Endothelial cell of umbilical vein (primary cell): ENCODE measurements at regions not wholly inside any gene's neighbourhood (a gene's known extent, or its start where the extent isn't known, plus 50 kb on each side); places are given as distances from the start of the nearest gene placed in this dataset.

Experiments
- BruUV-seq: library from RNA; stranded (reverse); fragments of 400-500 nt; replicated peaks from 2 replicates; lab custom pipeline; 2021; lab: Mats Ljungman, UMichigan
- CTCF ChIA-PET: fragments of 300-600, 350-600 bp; sonication (Branson Sonifier 250); formaldehyde crosslinking; loops from one replicate; lab custom pipeline; 2021; ENCODE audit warnings: antibody characterized with exemption, inconsistent platforms; lab: Charles Lee
- POLR2A ChIA-PET: fragments of 300-600, 350-600 bp; sonication (Branson Sonifier 250); formaldehyde crosslinking; loops from one replicate; lab custom pipeline; 2021; ENCODE audit warnings: antibody characterized with exemption, inconsistent platforms; lab: Charles Lee
- DNase-seq: peaks from one replicate; pipeline ENCODE4 v3.0.0-alpha.2; 2011; ENCODE audit warnings: low read depth, low spot score
- FAIRE-seq: peaks from 2 replicates; lab custom pipeline; 2011; peaks lifted over from hg19 to GRCh38; lab: Jason Lieb, UNC
- H2AFZ ChIP-seq: 2 replicates; pipeline ENCODE4 v1.6.0; 2012; ENCODE audit warnings: low read depth, low read length, control low read depth, inconsistent platforms
- H3K27ac ChIP-seq: 2 replicates; pipeline ENCODE4 v1.5.1; 2011; ENCODE audit warnings: low read depth, mild to moderate bottlenecking, control low read depth, low read length, moderate library complexity; ENCODE audit not compliant: insufficient read depth
- H3K27me3 ChIP-seq, 2 experiments: 2 replicates each; pipeline versions ENCODE4 v1.6.0 to v1.6.1; 2011; ENCODE audit warnings: low read length in 2 of 2, mixed read lengths in 1 of 2; ENCODE audit not compliant: control insufficient read depth in 2 of 2, insufficient read depth in 2 of 2
- H3K36me3 ChIP-seq, 2 experiments: 2 replicates in 1 of 2; 3 replicates in 1 of 2; pipeline ENCODE4 v1.5.1; 2011; ENCODE audit warnings: low read length in 2 of 2, mild to moderate bottlenecking in 1 of 2, moderate library complexity in 1 of 2; ENCODE audit not compliant: control insufficient read depth in 2 of 2, insufficient read depth in 2 of 2; ENCODE audit errors: extremely low read depth in 1 of 2
- H3K4me1 ChIP-seq: 3 replicates; pipeline ENCODE4 v1.5.1; 2011; ENCODE audit warnings: mild to moderate bottlenecking, low read length; ENCODE audit not compliant: control insufficient read depth, insufficient read depth; ENCODE audit errors: extremely low read depth
- H3K4me2 ChIP-seq: 2 replicates; pipeline ENCODE4 v1.6.1; 2011; ENCODE audit warnings: low read length, control low read depth, mixed read lengths; ENCODE audit not compliant: insufficient read depth
- H3K4me3 ChIP-seq, 3 experiments: fragments of 200-600 bp in 1 of 3; sonication (generic), shearing (Covaris generic) in 1 of 3; replicated peaks in 1 of 3; 2 replicates each; pipeline ENCODE4 v1.5.1; 2011 to 2016; ENCODE audit warnings: control low read depth in 3 of 3, low read length in 3 of 3, mild to moderate bottlenecking in 2 of 3, inconsistent platforms in 1 of 3, low read depth in 1 of 3, moderate library complexity in 1 of 3; ENCODE audit not compliant: insufficient read depth in 1 of 3
- H3K79me2 ChIP-seq: 2 replicates; pipeline ENCODE4 v1.6.0; 2012; ENCODE audit warnings: low read length, inconsistent platforms; ENCODE audit not compliant: control insufficient read depth, insufficient read depth
- H3K9ac ChIP-seq: replicated peaks from 2 replicates; pipeline ENCODE3; 2011; ENCODE audit warnings: low read length, control low read depth; ENCODE audit not compliant: insufficient read depth; ENCODE audit errors: extremely low read depth
- H3K9me1 ChIP-seq: replicated peaks from 3 replicates; pipeline ENCODE4 v1.6.0; 2011; ENCODE audit warnings: mild to moderate bottlenecking, low read length; ENCODE audit not compliant: control insufficient read depth, insufficient read depth; ENCODE audit errors: extremely low read depth
- H3K9me3 ChIP-seq: replicated peaks from 2 replicates; pipeline ENCODE4 v1.5.1; 2012; ENCODE audit warnings: low read length, inconsistent platforms; ENCODE audit not compliant: control insufficient read depth, insufficient read depth
- H4K20me1 ChIP-seq: replicated peaks from 2 replicates; pipeline ENCODE3; 2011; ENCODE audit warnings: mild to moderate bottlenecking, low read length; ENCODE audit not compliant: control insufficient read depth, insufficient read depth; ENCODE audit errors: extremely low read depth
- EZH2 ChIP-seq: IDR thresholded peaks from 2 replicates; pipeline ENCODE4 v1.6.1; 2012; ENCODE audit warnings: borderline replicate concordance, low read depth, mild to moderate bottlenecking, moderate library complexity, low read length, inconsistent platforms; ENCODE audit not compliant: severe bottlenecking
- FOS ChIP-seq: IDR thresholded peaks from 2 replicates; pipeline ENCODE4 v1.6.1; 2011; ENCODE audit warnings: mild to moderate bottlenecking, low read length, moderate library complexity, borderline replicate concordance; ENCODE audit not compliant: insufficient read depth
- GATA2 ChIP-seq: IDR thresholded peaks from 2 replicates; pipeline ENCODE4 v1.7.0; 2011; ENCODE audit warnings: low read depth, mild to moderate bottlenecking, moderate library complexity, mixed read lengths, low read length; ENCODE audit not compliant: insufficient read length, insufficient read depth
- JUN ChIP-seq: IDR thresholded peaks from 2 replicates; pipeline ENCODE4 v1.6.1; 2011; ENCODE audit warnings: borderline replicate concordance, low read depth; ENCODE audit not compliant: insufficient read length, insufficient read depth
- MYC ChIP-seq: IDR thresholded peaks from one replicate; pipeline ENCODE4 v1.6.1; 2011; ENCODE audit warnings: mild to moderate bottlenecking, low read depth, low read length
- POLR2A ChIP-seq: IDR thresholded peaks from 2 replicates; pipeline ENCODE4 v1.6.1; 2012; ENCODE audit warnings: low read depth, mild to moderate bottlenecking, control low read depth, low read length
- POLR2AphosphoS5 ChIP-seq: IDR thresholded peaks from 2 replicates; pipeline ENCODE4 v1.6.1; 2012; ENCODE audit warnings: low read depth, mild to moderate bottlenecking, control low read depth, low read length, moderate library complexity; ENCODE audit not compliant: insufficient read depth
- dilution Hi-C: fragments of 300-500 bp; cut with MboI; formaldehyde crosslinking; loops from one replicate; pipeline ENCODE4 v1.15.0; 2019; ENCODE audit warnings: low sequenced_read_pairs; ENCODE audit not compliant: extremely low pct_ligation_motif_present
- intact Hi-C: fragments of 100-400 bp; cut with micrococcal nuclease; formaldehyde crosslinking; loops from one replicate; pipeline ENCODE4 v1.10.0; 2022
- TF ChIP-seq, protein P1 (sequence below): IDR thresholded peaks from 2 replicates; pipeline ENCODE4 v1.6.1; 2011; ENCODE audit not compliant: insufficient read depth, insufficient read length
- TF ChIP-seq, protein P2 (sequence below), 2 donors: IDR thresholded peaks; 1 replicate in 1 of 2; 2 replicates in 1 of 2; pipeline ENCODE4 v1.5.1; 2011; ENCODE audit warnings: low read length in 2 of 2, mild to moderate bottlenecking in 2 of 2, moderate library complexity in 2 of 2, control low read depth in 1 of 2, inconsistent platforms in 1 of 2, low read depth in 1 of 2; ENCODE audit not compliant: insufficient read depth in 1 of 2; ENCODE audit errors: extremely low read depth in 1 of 2

DNA sequence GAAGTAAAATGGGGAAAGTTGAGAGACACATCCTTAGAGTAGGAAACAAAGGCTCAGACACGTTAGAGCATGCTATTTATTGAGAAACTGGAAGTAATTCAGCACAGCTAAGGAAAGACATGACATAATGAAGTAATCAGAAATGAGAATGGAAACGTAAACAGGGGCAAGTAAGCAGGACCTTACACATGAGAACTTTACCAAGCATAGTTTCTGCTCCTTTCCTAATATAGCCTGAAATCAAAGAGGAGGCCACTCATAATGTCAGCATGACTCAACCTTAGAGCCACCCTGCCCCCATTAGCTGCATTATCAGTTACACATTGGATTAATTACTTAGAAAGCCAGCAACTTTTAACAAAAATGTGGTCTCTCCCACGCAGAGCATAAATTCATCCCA is 558.3 kb upstream of the GRIA3 start:
- FAIRE-seq: no peak
- no peak overlapping the region for H2AFZ ChIP-seq

More for the DNA sequence above, 558.3 kb upstream of the GRIA3 start:
- ChIA-PET CTCF (no interaction called here), POLR2A (no interaction called here)
- H3K4me3 ChIP-seq: no peak overlapping the region
- no peak for TF ChIP-seq EZH2
- TF ChIP-seq, protein P1, sequence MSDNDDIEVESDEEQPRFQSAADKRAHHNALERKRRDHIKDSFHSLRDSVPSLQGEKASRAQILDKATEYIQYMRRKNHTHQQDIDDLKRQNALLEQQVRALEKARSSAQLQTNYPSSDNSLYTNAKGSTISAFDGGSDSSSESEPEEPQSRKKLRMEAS: no peak
- no peak for TF ChIP-seq POLR2AphosphoS5
- TF ChIP-seq POLR2A: no peak
- no peak for TF ChIP-seq MYC
- TF ChIP-seq GATA2: no peak
- TF ChIP-seq, protein P2, sequence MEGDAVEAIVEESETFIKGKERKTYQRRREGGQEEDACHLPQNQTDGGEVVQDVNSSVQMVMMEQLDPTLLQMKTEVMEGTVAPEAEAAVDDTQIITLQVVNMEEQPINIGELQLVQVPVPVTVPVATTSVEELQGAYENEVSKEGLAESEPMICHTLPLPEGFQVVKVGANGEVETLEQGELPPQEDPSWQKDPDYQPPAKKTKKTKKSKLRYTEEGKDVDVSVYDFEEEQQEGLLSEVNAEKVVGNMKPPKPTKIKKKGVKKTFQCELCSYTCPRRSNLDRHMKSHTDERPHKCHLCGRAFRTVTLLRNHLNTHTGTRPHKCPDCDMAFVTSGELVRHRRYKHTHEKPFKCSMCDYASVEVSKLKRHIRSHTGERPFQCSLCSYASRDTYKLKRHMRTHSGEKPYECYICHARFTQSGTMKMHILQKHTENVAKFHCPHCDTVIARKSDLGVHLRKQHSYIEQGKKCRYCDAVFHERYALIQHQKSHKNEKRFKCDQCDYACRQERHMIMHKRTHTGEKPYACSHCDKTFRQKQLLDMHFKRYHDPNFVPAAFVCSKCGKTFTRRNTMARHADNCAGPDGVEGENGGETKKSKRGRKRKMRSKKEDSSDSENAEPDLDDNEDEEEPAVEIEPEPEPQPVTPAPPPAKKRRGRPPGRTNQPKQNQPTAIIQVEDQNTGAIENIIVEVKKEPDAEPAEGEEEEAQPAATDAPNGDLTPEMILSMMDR (IDR thresholded peaks at IDR 0.05; ENCODE audit: extremely low read depth in 1 of 2, insufficient read depth in 1 of 2, low read depth in 1 of 2, low read length in 2 of 2): no peak
- TF ChIP-seq FOS: no peak
- no peak for TF ChIP-seq JUN
- H4K20me1 ChIP-seq: no peaks in the 10 kb centered on the region
- intact Hi-C loops (no loop called here), dilution Hi-C loops (no loop called here)
- DNase-seq: no peak
- H3K4me1 ChIP-seq: no peaks in the 10 kb centered on the region
- no peak overlapping the region for H3K27ac ChIP-seq
- no peaks in the 10 kb centered on the region for H3K36me3 ChIP-seq
- H3K79me2 ChIP-seq: no peaks in the 10 kb centered on the region
- no peaks in the 10 kb centered on the region for H3K27me3 ChIP-seq
- no TSS peak for BruUV-seq
- no peaks in the 10 kb centered on the region for H3K9me1 ChIP-seq
- H3K4me2 ChIP-seq: no peak overlapping the region
- H3K9ac ChIP-seq: no peak overlapping the region
- no peaks in the 10 kb centered on the region for H3K9me3 ChIP-seq
